ENCODE measurements at regions not wholly inside any gene's neighbourhood (a gene's known extent, or its start where the extent isn't known, plus 50 kb on each side); places are given as distances from the start of the nearest gene placed in this dataset.
A peak's percentile ranks its signal among the peaks of the same experiment; 100 is the strongest.

GRCh38 chr11:116202922-116203321 lies 569.9 kb downstream of the BUD13 start:
- DNase-seq, result no peak
- H3K27me3 Mint-ChIP-seq (ENCODE audit: low read depth, poor library complexity), result peaks cover 5% of the 10 kb centered on the region
- H3K4me1 Mint-ChIP-seq, result peaks cover 65% of the 10 kb centered on the region
- H3K27ac Mint-ChIP-seq, result peak overlapping the region; percentile 80
- no peaks in the 10 kb centered on the region for H3K9me3 Mint-ChIP-seq
- no peak for TF ChIP-seq CTCF (IDR thresholded peaks at IDR 0.05)
- H3K36me3 Mint-ChIP-seq (ENCODE audit: low read depth), result no peaks in the 10 kb centered on the region
- H3K4me3 Mint-ChIP-seq, result no peak overlapping the region

GRCh38 chr11:116200564-116200963 lies 572.2 kb downstream of the BUD13 start:
- Mint-ChIP-seq H3K27ac (no peak overlapping the region), H3K9me3 (no peaks in the 10 kb centered on the region), H3K36me3 (ENCODE audit: low read depth) (no peaks in the 10 kb centered on the region), H3K27me3 (ENCODE audit: low read depth, poor library complexity) (peaks cover 11% of the 10 kb centered on the region), H3K4me3 (no peak overlapping the region), H3K4me1 (peaks cover 78% of the 10 kb centered on the region)
- DNase-seq, result no peak
- no peak for TF ChIP-seq CTCF (IDR thresholded peaks at IDR 0.05)

GRCh38 chr11:116199182-116199581 lies 573.6 kb downstream of the BUD13 start:
- no peak for TF ChIP-seq CTCF (IDR thresholded peaks at IDR 0.05)
- Mint-ChIP-seq H3K36me3 (ENCODE audit: low read depth) (no peaks in the 10 kb centered on the region), H3K9me3 (no peaks in the 10 kb centered on the region), H3K4me3 (no peak overlapping the region), H3K27ac (no peak overlapping the region), H3K4me1 (peaks cover 89% of the 10 kb centered on the region), H3K27me3 (ENCODE audit: low read depth, poor library complexity) (peaks cover 11% of the 10 kb centered on the region)
- DNase-seq, result no peak

- H3K9me3 Mint-ChIP-seq, result no peaks in the 10 kb centered on the region
- TF ChIP-seq CTCF (IDR thresholded peaks at IDR 0.05), result no peak
- DNase-seq, result no peak
- peak overlapping the region; percentile 91 for H3K4me3 Mint-ChIP-seq
- H3K36me3 Mint-ChIP-seq (ENCODE audit: low read depth), result no peaks in the 10 kb centered on the region
- peaks cover 6% of the 10 kb centered on the region for H3K27me3 Mint-ChIP-seq (ENCODE audit: low read depth, poor library complexity)
- H3K4me1 Mint-ChIP-seq, result peaks cover 87% of the 10 kb centered on the region
- peak overlapping the region; percentile 8 for H3K27ac Mint-ChIP-seq
These were observed 578.5 kb downstream of the BUD13 start for GRCh38 chr11:116194156-116194904.

GRCh38 chr11:116193321-116194131 lies 579.3 kb downstream of the BUD13 start:
- TF ChIP-seq CTCF (IDR thresholded peaks at IDR 0.05), result peak; percentile 26
- no peaks in the 10 kb centered on the region for H3K9me3 Mint-ChIP-seq
- peak; percentile 65 for DNase-seq
- peak overlapping the region; percentile 91 for H3K4me3 Mint-ChIP-seq
- peaks cover 6% of the 10 kb centered on the region for H3K27me3 Mint-ChIP-seq (ENCODE audit: low read depth, poor library complexity)
- H3K27ac Mint-ChIP-seq, result peak overlapping the region; percentile 57
- H3K4me1 Mint-ChIP-seq, result peaks cover 88% of the 10 kb centered on the region
- H3K36me3 Mint-ChIP-seq (ENCODE audit: low read depth), result no peaks in the 10 kb centered on the region

Measured in nephron progenitor cell (in vitro differentiated cells).